SK-N-SH (cell line): ENCODE measurements at regions not wholly inside any gene's neighbourhood (a gene's known extent, or its start where the extent isn't known, plus 50 kb on each side); places are given as distances from the start of the nearest gene placed in this dataset.

Source experiments
- CHD2 ChIP-seq: fragments of 150-350 bp; IDR thresholded peaks from 2 replicates; pipeline ENCODE4 v1.6.1; 2018; ENCODE audit warnings: low read length; ENCODE audit not compliant: partially characterized antibody
- EZH2phosphoT487 ChIP-seq: fragments of 200-600 bp; sonication (generic); IDR thresholded peaks from 2 replicates; pipeline ENCODE4 v1.6.1; 2017; ENCODE audit warnings: low read depth, mixed run types, mild to moderate bottlenecking, antibody characterized with exemption, moderate library complexity, borderline replicate concordance
- GABPA ChIP-seq: IDR thresholded peaks from 2 replicates; pipeline ENCODE4 v1.4.0; 2012; ENCODE audit warnings: low read depth, mild to moderate bottlenecking
- POLR2AphosphoS5 ChIP-seq: IDR thresholded peaks from 2 replicates; pipeline ENCODE4 v1.6.1; 2012; ENCODE audit warnings: low read depth, low read length
- RAD21 ChIP-seq: IDR thresholded peaks from 2 replicates; pipeline ENCODE4 v1.6.1; 2012; ENCODE audit warnings: mild to moderate bottlenecking, low read length
- RCOR1 ChIP-seq: fragments of 150-350 bp; IDR thresholded peaks from 2 replicates; pipeline ENCODE4 v1.6.1; 2017; ENCODE audit warnings: antibody characterized with exemption, low read length
- REST ChIP-seq: IDR thresholded peaks from 2 replicates; pipeline ENCODE4 v1.6.1; 2012; ENCODE audit warnings: mild to moderate bottlenecking, low read depth, low read length, moderate library complexity
- SIN3A ChIP-seq: IDR thresholded peaks from 2 replicates; pipeline ENCODE4 v1.6.1; 2012; ENCODE audit warnings: low read depth, mild to moderate bottlenecking, low read length, moderate library complexity, borderline replicate concordance
- TAF1 ChIP-seq: IDR thresholded peaks from 2 replicates; pipeline ENCODE4 v1.6.1; 2012; ENCODE audit warnings: low read depth, mild to moderate bottlenecking, low read length, moderate library complexity, borderline replicate concordance
- YY1 ChIP-seq: IDR thresholded peaks from 2 replicates; pipeline ENCODE4 v1.4.0; 2012; ENCODE audit warnings: low read depth, mild to moderate bottlenecking
- TF ChIP-seq, protein P1 (sequence below): fragments of 200-600 bp; sonication (generic); IDR thresholded peaks from 2 replicates; pipeline ENCODE4 v1.6.1; 2017; ENCODE audit warnings: antibody characterized with exemption, mild to moderate bottlenecking, moderate library complexity
- TF ChIP-seq, protein P2 (sequence below): fragments of 150-350 bp; IDR thresholded peaks from 2 replicates; pipeline ENCODE4 v1.6.1; 2017; ENCODE audit warnings: antibody characterized with exemption, low read length, low read depth, borderline replicate concordance
- TF ChIP-seq, protein P3 (sequence below): IDR thresholded peaks from 2 replicates; pipeline ENCODE4 v1.4.0; 2012; ENCODE audit warnings: low read depth, borderline replicate concordance

GRCh38 chr16:9603316-9603715, 511.9 kb downstream of the HAPSTR1 start:
- TF ChIP-seq EZH2phosphoT487 (no peak), RAD21 (no peak), YY1 (no peak), GABPA (no peak), REST (no peak), POLR2AphosphoS5 (no peak), RCOR1 (no peak), CHD2 (no peak), SIN3A (no peak), TAF1 (no peak)
- TF ChIP-seq, protein P1, sequence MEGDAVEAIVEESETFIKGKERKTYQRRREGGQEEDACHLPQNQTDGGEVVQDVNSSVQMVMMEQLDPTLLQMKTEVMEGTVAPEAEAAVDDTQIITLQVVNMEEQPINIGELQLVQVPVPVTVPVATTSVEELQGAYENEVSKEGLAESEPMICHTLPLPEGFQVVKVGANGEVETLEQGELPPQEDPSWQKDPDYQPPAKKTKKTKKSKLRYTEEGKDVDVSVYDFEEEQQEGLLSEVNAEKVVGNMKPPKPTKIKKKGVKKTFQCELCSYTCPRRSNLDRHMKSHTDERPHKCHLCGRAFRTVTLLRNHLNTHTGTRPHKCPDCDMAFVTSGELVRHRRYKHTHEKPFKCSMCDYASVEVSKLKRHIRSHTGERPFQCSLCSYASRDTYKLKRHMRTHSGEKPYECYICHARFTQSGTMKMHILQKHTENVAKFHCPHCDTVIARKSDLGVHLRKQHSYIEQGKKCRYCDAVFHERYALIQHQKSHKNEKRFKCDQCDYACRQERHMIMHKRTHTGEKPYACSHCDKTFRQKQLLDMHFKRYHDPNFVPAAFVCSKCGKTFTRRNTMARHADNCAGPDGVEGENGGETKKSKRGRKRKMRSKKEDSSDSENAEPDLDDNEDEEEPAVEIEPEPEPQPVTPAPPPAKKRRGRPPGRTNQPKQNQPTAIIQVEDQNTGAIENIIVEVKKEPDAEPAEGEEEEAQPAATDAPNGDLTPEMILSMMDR: no peak
- TF ChIP-seq, protein P2, sequence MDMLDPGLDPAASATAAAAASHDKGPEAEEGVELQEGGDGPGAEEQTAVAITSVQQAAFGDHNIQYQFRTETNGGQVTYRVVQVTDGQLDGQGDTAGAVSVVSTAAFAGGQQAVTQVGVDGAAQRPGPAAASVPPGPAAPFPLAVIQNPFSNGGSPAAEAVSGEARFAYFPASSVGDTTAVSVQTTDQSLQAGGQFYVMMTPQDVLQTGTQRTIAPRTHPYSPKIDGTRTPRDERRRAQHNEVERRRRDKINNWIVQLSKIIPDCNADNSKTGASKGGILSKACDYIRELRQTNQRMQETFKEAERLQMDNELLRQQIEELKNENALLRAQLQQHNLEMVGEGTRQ: no peak
- TF ChIP-seq, protein P3, sequence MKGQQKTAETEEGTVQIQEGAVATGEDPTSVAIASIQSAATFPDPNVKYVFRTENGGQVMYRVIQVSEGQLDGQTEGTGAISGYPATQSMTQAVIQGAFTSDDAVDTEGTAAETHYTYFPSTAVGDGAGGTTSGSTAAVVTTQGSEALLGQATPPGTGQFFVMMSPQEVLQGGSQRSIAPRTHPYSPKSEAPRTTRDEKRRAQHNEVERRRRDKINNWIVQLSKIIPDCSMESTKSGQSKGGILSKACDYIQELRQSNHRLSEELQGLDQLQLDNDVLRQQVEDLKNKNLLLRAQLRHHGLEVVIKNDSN: no peak
